ENCODE measurements at regions not wholly inside any gene's neighbourhood (a gene's known extent, or its start where the extent isn't known, plus 50 kb on each side); places are given as distances from the start of the nearest gene placed in this dataset.

DNA sequence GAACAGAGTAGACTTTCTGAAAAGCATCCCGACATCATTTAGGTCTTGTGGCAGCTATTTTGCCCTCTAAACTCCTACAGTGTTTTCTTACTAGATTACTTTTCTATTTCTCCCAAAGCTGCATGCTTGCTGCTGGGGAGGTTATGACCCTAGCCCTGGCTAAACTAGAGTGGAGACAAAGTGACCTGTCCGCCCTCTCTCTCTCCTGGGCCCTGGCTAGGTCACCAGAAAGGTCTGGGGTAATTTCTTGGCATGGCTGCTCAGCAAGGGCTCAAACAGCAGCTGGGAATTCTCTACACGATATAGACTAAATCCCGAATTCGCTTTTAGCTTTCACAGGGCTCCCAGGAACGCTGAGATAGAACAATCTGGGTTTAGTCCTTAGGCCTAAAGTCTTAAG is 84.5 kb upstream of the KCNE2 start:
- TF ChIP-seq, protein P1, sequence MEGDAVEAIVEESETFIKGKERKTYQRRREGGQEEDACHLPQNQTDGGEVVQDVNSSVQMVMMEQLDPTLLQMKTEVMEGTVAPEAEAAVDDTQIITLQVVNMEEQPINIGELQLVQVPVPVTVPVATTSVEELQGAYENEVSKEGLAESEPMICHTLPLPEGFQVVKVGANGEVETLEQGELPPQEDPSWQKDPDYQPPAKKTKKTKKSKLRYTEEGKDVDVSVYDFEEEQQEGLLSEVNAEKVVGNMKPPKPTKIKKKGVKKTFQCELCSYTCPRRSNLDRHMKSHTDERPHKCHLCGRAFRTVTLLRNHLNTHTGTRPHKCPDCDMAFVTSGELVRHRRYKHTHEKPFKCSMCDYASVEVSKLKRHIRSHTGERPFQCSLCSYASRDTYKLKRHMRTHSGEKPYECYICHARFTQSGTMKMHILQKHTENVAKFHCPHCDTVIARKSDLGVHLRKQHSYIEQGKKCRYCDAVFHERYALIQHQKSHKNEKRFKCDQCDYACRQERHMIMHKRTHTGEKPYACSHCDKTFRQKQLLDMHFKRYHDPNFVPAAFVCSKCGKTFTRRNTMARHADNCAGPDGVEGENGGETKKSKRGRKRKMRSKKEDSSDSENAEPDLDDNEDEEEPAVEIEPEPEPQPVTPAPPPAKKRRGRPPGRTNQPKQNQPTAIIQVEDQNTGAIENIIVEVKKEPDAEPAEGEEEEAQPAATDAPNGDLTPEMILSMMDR (IDR thresholded peaks at IDR 0.05): no peak

DNA sequence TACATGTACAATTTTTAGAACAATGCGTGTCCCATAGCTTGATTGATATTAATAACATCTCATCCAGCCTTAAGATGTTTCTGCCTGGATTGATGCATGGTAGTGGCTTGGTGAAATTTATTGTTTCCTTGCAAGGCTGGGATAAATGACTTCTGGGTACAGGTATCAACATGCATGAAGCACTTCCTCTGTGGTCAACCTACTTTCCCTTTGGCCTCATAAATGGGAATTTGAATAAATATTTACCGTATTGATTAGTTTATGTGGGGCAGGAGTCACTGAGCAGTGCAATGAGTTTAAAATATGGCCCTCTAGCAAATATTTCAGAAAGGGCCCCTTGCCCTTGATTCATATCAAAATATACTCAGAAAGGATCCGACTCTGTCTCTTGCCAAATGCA is 83.9 kb upstream of the KCNE2 start:
- TF ChIP-seq, protein P1 (IDR thresholded peaks at IDR 0.05): no peak

DNA sequence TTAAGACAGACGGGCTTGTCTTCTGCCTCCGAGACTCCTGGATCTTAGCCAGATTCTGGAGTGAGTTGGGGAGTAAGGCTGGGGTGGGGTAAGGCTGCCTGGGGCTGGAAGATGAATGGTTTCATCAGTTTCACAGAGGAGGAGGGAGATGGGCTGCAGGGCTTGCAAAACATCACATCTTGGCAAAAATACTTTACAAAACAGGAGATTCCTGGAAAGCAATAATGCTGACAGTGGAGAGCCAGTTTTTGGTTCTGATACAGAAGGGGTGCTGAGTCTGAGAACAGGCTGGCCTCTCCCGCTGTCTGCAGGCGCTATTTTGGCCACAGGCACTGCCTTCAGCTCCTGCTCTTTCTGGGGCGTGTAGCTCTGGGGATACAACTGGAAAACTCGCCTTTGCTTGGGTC is 83.4 kb upstream of the KCNE2 start:
- TF ChIP-seq, protein P1 (IDR thresholded peaks at IDR 0.05): no peak

DNA sequence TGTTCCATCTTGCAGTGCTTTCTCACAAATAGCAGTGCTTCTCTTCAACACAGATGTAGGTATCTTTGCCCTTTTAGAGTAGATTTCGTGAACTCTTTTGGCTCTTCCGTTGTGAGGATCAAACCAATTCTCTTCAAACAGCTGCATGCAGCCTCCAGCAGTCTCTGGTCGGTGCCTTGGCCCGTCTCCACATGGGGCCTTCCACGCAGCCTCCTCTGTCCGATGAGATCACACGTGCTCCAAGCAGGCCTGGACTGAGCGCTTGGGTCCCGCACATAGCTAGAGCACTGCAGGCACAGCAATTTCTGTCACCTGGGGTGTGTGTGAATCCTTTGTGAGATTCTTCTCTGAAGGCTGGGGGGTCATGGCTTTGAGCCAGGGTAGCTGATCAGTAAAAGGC is 82.8 kb upstream of the KCNE2 start:
- TF ChIP-seq, protein P1 (IDR thresholded peaks at IDR 0.05): no peak

DNA sequence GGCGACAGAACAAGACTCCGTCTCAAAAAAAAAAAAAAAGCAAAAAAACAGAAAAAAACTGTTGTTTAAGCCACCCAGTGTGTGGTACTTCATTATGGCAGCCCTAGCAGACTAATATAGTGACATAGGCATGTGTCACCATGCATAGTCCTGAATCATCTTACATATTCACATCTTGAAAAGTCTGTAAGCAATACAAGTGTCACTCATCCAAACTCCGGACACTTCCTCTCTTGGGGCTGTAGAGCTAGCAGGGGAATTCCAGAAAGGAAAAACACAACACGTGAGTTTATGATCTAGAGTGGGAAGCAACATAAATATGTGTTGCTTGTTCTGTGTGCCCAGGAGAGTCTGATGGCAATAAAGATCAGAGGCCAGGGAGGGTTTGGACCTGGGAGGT is 81.6 kb upstream of the KCNE2 start:
- TF ChIP-seq, protein P1 (IDR thresholded peaks at IDR 0.05): no peak

DNA sequence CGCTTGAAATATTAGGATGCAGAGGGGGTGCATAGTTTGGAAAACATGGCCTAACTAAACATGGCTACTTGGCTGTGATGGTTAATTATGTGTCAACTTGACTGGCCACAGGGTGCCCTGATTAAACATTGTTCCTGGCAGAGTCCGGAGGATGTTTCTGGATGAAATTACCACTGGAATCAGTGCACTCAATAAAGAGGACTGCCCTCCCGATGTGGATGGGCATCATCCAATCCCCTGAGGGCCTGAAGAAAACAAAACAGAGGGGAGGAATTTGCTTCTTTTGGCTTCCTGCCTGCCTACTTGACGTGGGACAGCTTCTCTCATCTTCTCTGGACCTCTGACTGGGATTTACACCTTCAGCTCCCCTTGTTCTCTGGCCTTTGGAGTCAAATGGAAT is 79.1 kb upstream of the KCNE2 start:
- TF ChIP-seq, protein P1 (IDR thresholded peaks at IDR 0.05): no peak

DNA sequence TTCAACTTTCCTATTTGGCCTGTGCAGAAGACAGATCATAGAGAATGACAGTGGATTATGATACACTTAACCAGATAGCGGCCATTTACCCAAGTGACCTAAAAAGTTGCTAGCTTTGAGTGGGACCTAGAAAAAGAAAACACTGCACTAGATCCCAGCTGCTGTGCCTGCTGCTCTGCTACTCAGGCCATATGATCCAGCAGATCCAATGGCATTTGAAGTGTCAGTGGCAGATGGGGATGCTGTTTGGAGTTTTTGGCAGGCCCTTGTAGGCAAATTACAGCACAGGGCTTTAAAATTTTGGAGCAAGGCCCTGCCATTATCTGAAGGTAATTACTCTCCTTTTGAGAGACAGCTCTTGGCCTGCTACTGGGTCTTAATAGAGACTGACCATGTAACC is 74.0 kb upstream of the KCNE2 start:
- TF ChIP-seq, protein P1 (IDR thresholded peaks at IDR 0.05): no peak

DNA sequence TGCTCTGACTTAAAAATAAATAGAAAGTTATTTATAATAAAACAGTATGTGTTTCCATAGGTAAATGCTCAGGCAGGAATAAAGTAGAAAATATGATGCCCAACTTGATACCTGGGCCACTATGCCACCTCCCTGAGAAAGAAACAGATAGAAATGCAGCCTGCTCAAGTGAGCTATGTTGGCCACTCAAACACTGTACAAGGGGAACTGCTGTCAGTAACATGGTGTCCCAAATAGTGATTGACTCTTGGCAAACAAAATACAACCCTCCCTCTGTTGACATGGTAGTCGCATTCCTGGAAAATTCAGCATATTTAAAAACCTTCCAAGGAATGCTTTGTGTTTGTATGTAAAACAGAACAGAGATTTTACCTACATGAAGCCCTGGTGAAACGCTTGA is 66.9 kb upstream of the KCNE2 start:
- TF ChIP-seq, protein P1 (IDR thresholded peaks at IDR 0.05): no peak

All from LNCAP (cell line).